WTC11 (cell line): ENCODE measurements at regions not wholly inside any gene's neighbourhood (a gene's known extent, or its start where the extent isn't known, plus 50 kb on each side); places are given as distances from the start of the nearest gene placed in this dataset.

Experiments
- ATAC-seq: fragments of 200-7000 bp; cut with Tn5 transposase; 2 replicates; pipeline ENCODE4 v1.10.0; 2021; ENCODE audit warnings: mild to moderate bottlenecking, moderate library complexity
- CTCF ChIA-PET: fragments of 300-600 bp; sonication (Branson Sonifier 250); formaldehyde crosslinking; loops from one replicate; lab custom pipeline; 2021; ENCODE audit warnings: antibody characterized with exemption; lab: Charles Lee
- POLR2A ChIA-PET: fragments of 350-600 bp; sonication (Branson Sonifier 250); formaldehyde crosslinking; loops from one replicate; lab custom pipeline; 2021; ENCODE audit warnings: antibody characterized with exemption; lab: Charles Lee
- DNase-seq: peaks from one replicate; pipeline ENCODE4 v3.0.0; 2021; ENCODE audit warnings: low spot score
- H3K27ac Mint-ChIP-seq: 2 replicates; pipeline ENCODE4 v1.8.0; 2021; ENCODE audit warnings: mixed read lengths
- H3K27me3 Mint-ChIP-seq: 2 replicates; pipeline ENCODE4 v1.8.0; 2021; ENCODE audit warnings: low read depth, mild to moderate bottlenecking, moderate library complexity, mixed read lengths
- H3K36me3 Mint-ChIP-seq: 2 replicates; pipeline ENCODE4 v1.8.0; 2021; ENCODE audit warnings: mixed read lengths
- H3K4me1 Mint-ChIP-seq: 2 replicates; pipeline ENCODE4 v1.8.0; 2022; ENCODE audit warnings: mixed read lengths
- H3K4me3 Mint-ChIP-seq: 2 replicates; pipeline ENCODE4 v1.8.0; 2021; ENCODE audit warnings: mild to moderate bottlenecking, moderate library complexity, mixed read lengths
- H3K9me3 Mint-ChIP-seq: 2 replicates; pipeline ENCODE4 v1.8.0; 2021; ENCODE audit warnings: mixed read lengths
- ESRRA ChIP-seq: sonication (generic); formaldehyde crosslinking; IDR thresholded peaks from 2 replicates; pipeline ENCODE4 v1.8.1; 2022; ENCODE audit warnings: mild to moderate bottlenecking, missing genetic modification reagents, borderline replicate concordance
- GTF2I ChIP-seq: fragments of 250-450 bp; sonication (Bioruptor Pico); conservative IDR thresholded peaks from 2 replicates; pipeline ENCODE4 v1.4.0; 2021; ENCODE audit warnings: mild to moderate bottlenecking
- HMGA2 ChIP-seq: fragments of 250-450 bp; sonication (Bioruptor Pico); IDR thresholded peaks from 2 replicates; pipeline ENCODE4 v1.4.0; 2021; ENCODE audit warnings: mild to moderate bottlenecking, moderate library complexity
- IRF1 ChIP-seq: sonication (generic); formaldehyde crosslinking; IDR thresholded peaks from 2 replicates; pipeline ENCODE4 v1.8.0; 2023; ENCODE audit warnings: missing genetic modification reagents
- MAX ChIP-seq: sonication (generic); formaldehyde crosslinking; IDR thresholded peaks from 2 replicates; pipeline ENCODE4 v1.8.0; 2022; ENCODE audit warnings: mild to moderate bottlenecking, missing genetic modification reagents
- NR3C1 ChIP-seq: sonication (generic); formaldehyde crosslinking; conservative IDR thresholded peaks from 2 replicates; pipeline ENCODE4 v1.8.1; 2023; ENCODE audit warnings: low read depth, mild to moderate bottlenecking, missing genetic modification reagents
- OVOL2 ChIP-seq: fragments of 250-450 bp; sonication (Bioruptor Pico); IDR thresholded peaks from 2 replicates; pipeline ENCODE4 v1.9.0; 2021; ENCODE audit warnings: mild to moderate bottlenecking, borderline replicate concordance
- SMAD3 ChIP-seq: sonication (generic); formaldehyde crosslinking; IDR thresholded peaks from 2 replicates; pipeline ENCODE4 v1.8.0; 2022; ENCODE audit warnings: missing genetic modification reagents, mild to moderate bottlenecking, borderline replicate concordance
- SMAD4 ChIP-seq: sonication (generic); formaldehyde crosslinking; IDR thresholded peaks from 2 replicates; pipeline ENCODE4 v1.8.0; 2022; ENCODE audit warnings: mild to moderate bottlenecking, missing genetic modification reagents
- SP1 ChIP-seq: sonication (generic); formaldehyde crosslinking; conservative IDR thresholded peaks from 2 replicates; pipeline ENCODE4 v1.8.1; 2022; ENCODE audit warnings: missing genetic modification reagents
- ZNF232 ChIP-seq: sonication (generic); formaldehyde crosslinking; IDR thresholded peaks from 2 replicates; pipeline ENCODE4 v1.8.0; 2022; ENCODE audit warnings: mild to moderate bottlenecking, missing genetic modification reagents
- ZNF416 ChIP-seq: fragments of 250-450 bp; sonication (Bioruptor Pico); IDR thresholded peaks from 2 replicates; pipeline ENCODE4 v1.9.0; 2021; ENCODE audit warnings: mild to moderate bottlenecking, inconsistent platforms
- ZNF532 ChIP-seq: fragments of 250-450 bp; sonication (Bioruptor Pico); IDR thresholded peaks from 2 replicates; pipeline ENCODE4 v1.9.0; 2021; ENCODE audit warnings: mild to moderate bottlenecking, borderline replicate concordance
- TF ChIP-seq, protein P1 (sequence below): sonication (generic); formaldehyde crosslinking; IDR thresholded peaks from 2 replicates; pipeline ENCODE4 v1.8.1; 2023; ENCODE audit warnings: mild to moderate bottlenecking, missing genetic modification reagents, borderline replicate concordance
- TF ChIP-seq, protein P2 (sequence below): sonication (generic); formaldehyde crosslinking; IDR thresholded peaks from 2 replicates; pipeline ENCODE4 v1.8.0; 2022; ENCODE audit warnings: missing genetic modification reagents
- TF ChIP-seq, protein P3 (sequence below): fragments of 200-600 bp; IDR thresholded peaks from 2 replicates; pipeline ENCODE4 v1.8.0; 2022; ENCODE audit warnings: antibody characterized with exemption
- TF ChIP-seq, protein P4 (sequence below): sonication (generic); formaldehyde crosslinking; IDR thresholded peaks from 2 replicates; pipeline ENCODE4 v1.8.1; 2022; ENCODE audit warnings: low read depth, missing genetic modification reagents, borderline replicate concordance

DNA sequence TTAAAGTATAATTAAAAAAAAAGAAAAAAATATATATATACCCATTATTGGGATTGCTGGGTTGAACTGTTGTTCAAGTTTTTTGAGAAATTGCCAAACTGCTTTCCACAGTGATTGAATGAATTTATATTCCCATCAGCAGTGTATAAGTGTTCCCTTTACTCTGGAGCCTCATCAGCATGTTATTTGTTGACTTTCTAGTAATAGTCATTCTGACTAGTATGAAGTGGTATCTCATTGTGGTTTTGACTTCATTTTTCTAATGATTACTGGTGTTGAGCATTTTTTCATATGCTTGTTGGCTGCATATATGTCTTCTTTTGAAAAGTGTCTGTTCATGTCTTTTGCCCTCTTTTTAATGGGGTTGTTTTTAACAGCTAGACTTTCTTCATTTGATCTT, 1260.8 kb upstream of the GJE1 start (continued):
- TF ChIP-seq, protein P1, sequence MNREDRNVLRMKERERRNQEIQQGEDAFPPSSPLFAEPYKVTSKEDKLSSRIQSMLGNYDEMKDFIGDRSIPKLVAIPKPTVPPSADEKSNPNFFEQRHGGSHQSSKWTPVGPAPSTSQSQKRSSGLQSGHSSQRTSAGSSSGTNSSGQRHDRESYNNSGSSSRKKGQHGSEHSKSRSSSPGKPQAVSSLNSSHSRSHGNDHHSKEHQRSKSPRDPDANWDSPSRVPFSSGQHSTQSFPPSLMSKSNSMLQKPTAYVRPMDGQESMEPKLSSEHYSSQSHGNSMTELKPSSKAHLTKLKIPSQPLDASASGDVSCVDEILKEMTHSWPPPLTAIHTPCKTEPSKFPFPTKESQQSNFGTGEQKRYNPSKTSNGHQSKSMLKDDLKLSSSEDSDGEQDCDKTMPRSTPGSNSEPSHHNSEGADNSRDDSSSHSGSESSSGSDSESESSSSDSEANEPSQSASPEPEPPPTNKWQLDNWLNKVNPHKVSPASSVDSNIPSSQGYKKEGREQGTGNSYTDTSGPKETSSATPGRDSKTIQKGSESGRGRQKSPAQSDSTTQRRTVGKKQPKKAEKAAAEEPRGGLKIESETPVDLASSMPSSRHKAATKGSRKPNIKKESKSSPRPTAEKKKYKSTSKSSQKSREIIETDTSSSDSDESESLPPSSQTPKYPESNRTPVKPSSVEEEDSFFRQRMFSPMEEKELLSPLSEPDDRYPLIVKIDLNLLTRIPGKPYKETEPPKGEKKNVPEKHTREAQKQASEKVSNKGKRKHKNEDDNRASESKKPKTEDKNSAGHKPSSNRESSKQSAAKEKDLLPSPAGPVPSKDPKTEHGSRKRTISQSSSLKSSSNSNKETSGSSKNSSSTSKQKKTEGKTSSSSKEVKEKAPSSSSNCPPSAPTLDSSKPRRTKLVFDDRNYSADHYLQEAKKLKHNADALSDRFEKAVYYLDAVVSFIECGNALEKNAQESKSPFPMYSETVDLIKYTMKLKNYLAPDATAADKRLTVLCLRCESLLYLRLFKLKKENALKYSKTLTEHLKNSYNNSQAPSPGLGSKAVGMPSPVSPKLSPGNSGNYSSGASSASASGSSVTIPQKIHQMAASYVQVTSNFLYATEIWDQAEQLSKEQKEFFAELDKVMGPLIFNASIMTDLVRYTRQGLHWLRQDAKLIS (CRISPR knock-in tag), result no peak
- TF ChIP-seq, all 79 proteins: peak for 0

DNA sequence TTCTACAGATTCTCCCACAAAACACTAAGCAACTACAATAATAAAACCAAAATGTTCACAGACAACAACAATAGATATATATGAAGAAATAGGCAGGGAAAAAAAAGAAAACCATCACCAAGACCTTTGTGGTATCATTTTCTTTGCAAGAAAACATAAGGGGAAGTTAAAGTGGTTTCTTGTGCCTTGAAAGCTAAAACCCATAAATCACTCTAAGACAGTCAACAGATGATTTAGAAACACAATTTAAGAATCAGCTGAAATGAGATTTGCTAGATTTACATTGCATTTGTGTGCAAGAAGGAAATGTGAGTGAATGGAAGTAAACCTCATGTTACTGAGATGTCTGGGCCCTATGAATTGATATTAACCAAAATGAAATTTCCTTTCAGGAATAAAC, 1265.4 kb upstream of the GJE1 start:
- DNase-seq, result no peak
- no peaks in the 10 kb centered on the region for H3K4me1 Mint-ChIP-seq
- CTCF ChIA-PET, result no interaction called here
- no peak overlapping the region for H3K4me3 Mint-ChIP-seq
- H3K9me3 Mint-ChIP-seq, result peaks cover 15% of the 10 kb centered on the region
- ATAC-seq, result no peak
- no peak overlapping the region for H3K27ac Mint-ChIP-seq
- POLR2A ChIA-PET, result no interaction called here
- peaks cover 4% of the 10 kb centered on the region for H3K36me3 Mint-ChIP-seq
- TF ChIP-seq, protein P2, sequence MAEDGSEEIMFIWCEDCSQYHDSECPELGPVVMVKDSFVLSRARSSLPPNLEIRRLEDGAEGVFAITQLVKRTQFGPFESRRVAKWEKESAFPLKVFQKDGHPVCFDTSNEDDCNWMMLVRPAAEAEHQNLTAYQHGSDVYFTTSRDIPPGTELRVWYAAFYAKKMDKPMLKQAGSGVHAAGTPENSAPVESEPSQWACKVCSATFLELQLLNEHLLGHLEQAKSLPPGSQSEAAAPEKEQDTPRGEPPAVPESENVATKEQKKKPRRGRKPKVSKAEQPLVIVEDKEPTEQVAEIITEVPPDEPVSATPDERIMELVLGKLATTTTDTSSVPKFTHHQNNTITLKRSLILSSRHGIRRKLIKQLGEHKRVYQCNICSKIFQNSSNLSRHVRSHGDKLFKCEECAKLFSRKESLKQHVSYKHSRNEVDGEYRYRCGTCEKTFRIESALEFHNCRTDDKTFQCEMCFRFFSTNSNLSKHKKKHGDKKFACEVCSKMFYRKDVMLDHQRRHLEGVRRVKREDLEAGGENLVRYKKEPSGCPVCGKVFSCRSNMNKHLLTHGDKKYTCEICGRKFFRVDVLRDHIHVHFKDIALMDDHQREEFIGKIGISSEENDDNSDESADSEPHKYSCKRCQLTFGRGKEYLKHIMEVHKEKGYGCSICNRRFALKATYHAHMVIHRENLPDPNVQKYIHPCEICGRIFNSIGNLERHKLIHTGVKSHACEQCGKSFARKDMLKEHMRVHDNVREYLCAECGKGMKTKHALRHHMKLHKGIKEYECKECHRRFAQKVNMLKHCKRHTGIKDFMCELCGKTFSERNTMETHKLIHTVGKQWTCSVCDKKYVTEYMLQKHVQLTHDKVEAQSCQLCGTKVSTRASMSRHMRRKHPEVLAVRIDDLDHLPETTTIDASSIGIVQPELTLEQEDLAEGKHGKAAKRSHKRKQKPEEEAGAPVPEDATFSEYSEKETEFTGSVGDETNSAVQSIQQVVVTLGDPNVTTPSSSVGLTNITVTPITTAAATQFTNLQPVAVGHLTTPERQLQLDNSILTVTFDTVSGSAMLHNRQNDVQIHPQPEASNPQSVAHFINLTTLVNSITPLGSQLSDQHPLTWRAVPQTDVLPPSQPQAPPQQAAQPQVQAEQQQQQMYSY (CRISPR knock-in tag), result no peak
- TF ChIP-seq SMAD3, result no peak
- TF ChIP-seq, protein P3, sequence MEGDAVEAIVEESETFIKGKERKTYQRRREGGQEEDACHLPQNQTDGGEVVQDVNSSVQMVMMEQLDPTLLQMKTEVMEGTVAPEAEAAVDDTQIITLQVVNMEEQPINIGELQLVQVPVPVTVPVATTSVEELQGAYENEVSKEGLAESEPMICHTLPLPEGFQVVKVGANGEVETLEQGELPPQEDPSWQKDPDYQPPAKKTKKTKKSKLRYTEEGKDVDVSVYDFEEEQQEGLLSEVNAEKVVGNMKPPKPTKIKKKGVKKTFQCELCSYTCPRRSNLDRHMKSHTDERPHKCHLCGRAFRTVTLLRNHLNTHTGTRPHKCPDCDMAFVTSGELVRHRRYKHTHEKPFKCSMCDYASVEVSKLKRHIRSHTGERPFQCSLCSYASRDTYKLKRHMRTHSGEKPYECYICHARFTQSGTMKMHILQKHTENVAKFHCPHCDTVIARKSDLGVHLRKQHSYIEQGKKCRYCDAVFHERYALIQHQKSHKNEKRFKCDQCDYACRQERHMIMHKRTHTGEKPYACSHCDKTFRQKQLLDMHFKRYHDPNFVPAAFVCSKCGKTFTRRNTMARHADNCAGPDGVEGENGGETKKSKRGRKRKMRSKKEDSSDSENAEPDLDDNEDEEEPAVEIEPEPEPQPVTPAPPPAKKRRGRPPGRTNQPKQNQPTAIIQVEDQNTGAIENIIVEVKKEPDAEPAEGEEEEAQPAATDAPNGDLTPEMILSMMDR, result no peak
- no peak for TF ChIP-seq ZNF232 (CRISPR knock-in tag)
- TF ChIP-seq HMGA2 (CRISPR knock-in tag), result no peak
- no peak for TF ChIP-seq IRF1
- TF ChIP-seq GTF2I (CRISPR knock-in tag), result no peak
- TF ChIP-seq, protein P4, sequence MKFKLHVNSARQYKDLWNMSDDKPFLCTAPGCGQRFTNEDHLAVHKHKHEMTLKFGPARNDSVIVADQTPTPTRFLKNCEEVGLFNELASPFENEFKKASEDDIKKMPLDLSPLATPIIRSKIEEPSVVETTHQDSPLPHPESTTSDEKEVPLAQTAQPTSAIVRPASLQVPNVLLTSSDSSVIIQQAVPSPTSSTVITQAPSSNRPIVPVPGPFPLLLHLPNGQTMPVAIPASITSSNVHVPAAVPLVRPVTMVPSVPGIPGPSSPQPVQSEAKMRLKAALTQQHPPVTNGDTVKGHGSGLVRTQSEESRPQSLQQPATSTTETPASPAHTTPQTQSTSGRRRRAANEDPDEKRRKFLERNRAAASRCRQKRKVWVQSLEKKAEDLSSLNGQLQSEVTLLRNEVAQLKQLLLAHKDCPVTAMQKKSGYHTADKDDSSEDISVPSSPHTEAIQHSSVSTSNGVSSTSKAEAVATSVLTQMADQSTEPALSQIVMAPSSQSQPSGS, result no peak
- TF ChIP-seq MAX, result no peak
- TF ChIP-seq SMAD4 (CRISPR knock-in tag), result no peak
- TF ChIP-seq, all 79 proteins: peak for 0
- no peaks in the 10 kb centered on the region for H3K27me3 Mint-ChIP-seq

DNA sequence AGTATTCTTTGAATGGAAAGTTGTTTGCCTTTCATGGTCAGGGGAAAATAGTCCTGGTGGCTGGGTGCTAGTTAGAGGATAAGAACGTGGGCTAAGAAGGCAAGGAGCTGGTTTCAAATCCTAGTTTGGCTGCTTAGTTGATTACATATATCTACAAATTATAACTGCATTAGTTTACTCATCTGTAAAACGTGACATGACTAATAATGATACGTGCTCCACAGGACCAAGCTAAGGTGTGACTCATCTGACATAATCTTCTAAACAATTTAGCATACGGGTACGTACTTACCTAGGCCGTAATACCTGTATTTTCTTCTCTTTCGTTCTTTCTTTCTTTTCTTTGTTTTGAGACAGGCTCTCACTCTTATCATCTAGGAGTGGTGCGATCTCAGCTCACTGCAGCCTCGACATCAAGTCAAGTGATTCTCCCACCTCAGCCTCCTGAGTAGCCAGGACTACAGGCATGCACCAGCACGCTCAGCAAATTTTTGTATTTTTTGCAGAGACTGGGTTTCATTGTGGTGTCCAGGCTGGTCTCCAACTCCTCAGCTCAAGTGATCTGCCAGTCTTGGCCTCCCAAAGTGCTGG, 1274.2 kb upstream of the GJE1 start:
- POLR2A ChIA-PET, result no interaction called here
- ATAC-seq (no peak), DNase-seq (no peak)
- Mint-ChIP-seq H3K36me3 (no peaks in the 10 kb centered on the region), H3K27ac (no peak overlapping the region), H3K27me3 (no peaks in the 10 kb centered on the region), H3K4me1 (no peaks in the 10 kb centered on the region), H3K9me3 (no peaks in the 10 kb centered on the region), H3K4me3 (no peak overlapping the region)
- CTCF ChIA-PET, result no interaction called here
- TF ChIP-seq ZNF416 (no peak), NR3C1 (no peak), ESRRA (CRISPR knock-in tag) (no peak), ZNF532 (no peak), SP1 (no peak), OVOL2 (CRISPR knock-in tag) (no peak)
